CD4-positive, alpha-beta T cell (primary cell): ENCODE measurements at regions not wholly inside any gene's neighbourhood (a gene's known extent, or its start where the extent isn't known, plus 50 kb on each side); places are given as distances from the start of the nearest gene placed in this dataset.

Source experiments
- ATAC-seq: fragments of 200-7000 bp; cut with Tn5 transposase; one replicate; pipeline ENCODE4 v1.10.0; 2022; ENCODE audit warnings: mild to moderate bottlenecking; ENCODE audit not compliant: poor library complexity
- CTCF ChIA-PET: fragments of 350-600 bp; sonication (Branson Sonifier 250); formaldehyde crosslinking; loops from one replicate; lab custom pipeline; 2021; ENCODE audit warnings: antibody characterized with exemption, inconsistent platforms; lab: Charles Lee
- POLR2A ChIA-PET: fragments of 350-600 bp; sonication (Branson Sonifier 250); formaldehyde crosslinking; loops from one replicate; lab custom pipeline; 2021; ENCODE audit warnings: antibody characterized with exemption, inconsistent platforms; lab: Charles Lee
- DNase-seq, 14 experiments: peaks; one replicate each; pipeline ENCODE4 v3.0.0-alpha.2; 2013 to 2020; ENCODE audit warnings: mixed read lengths in 2 of 14
- H3K27ac ChIP-seq, 2 donors: one replicate each; pipeline versions ENCODE4 v1.5.1 to v1.7.0; 2013; ENCODE audit warnings: low read length in 2 of 2, low read depth in 1 of 2, mild to moderate bottlenecking in 1 of 2
- H3K27me3 ChIP-seq, 2 experiments: 1 replicate in 1 of 2; 2 replicates in 1 of 2; pipeline versions ENCODE4 v1.6.1 to v1.7.0; 2013; ENCODE audit warnings: low read length in 2 of 2, control low read depth in 1 of 2, mild to moderate bottlenecking in 1 of 2, moderate library complexity in 1 of 2; ENCODE audit not compliant: insufficient read depth in 2 of 2, control insufficient read depth in 1 of 2
- H3K36me3 ChIP-seq: one replicate; pipeline ENCODE4 v1.6.1; 2013; ENCODE audit warnings: low read length, control low read depth; ENCODE audit not compliant: insufficient read depth
- H3K4me1 ChIP-seq: one replicate; pipeline ENCODE4 v1.6.1; 2013; ENCODE audit warnings: low read length, control low read depth; ENCODE audit not compliant: insufficient read depth
- H3K4me3 ChIP-seq: one replicate; pipeline ENCODE4 v1.5.1; 2013; ENCODE audit warnings: mild to moderate bottlenecking, low read length, moderate library complexity
- H3K9me3 ChIP-seq, 2 experiments: 1 replicate in 1 of 2; 2 replicates in 1 of 2; pipeline versions ENCODE4 v1.6.1 to v1.7.0; 2013; ENCODE audit warnings: low read length in 2 of 2, mild to moderate bottlenecking in 2 of 2, control low read depth in 1 of 2, moderate library complexity in 1 of 2; ENCODE audit not compliant: control insufficient read depth in 1 of 2, insufficient read depth in 1 of 2
- H3K27ac Mint-ChIP-seq: one replicate; pipeline ENCODE4 v1.8.0; 2020; ENCODE audit warnings: mixed read lengths
- H3K27me3 Mint-ChIP-seq: one replicate; pipeline ENCODE4 v1.8.0; 2021; ENCODE audit warnings: mixed read lengths
- H3K36me3 Mint-ChIP-seq: one replicate; pipeline ENCODE4 v1.8.0; 2021; ENCODE audit warnings: low read depth, mixed read lengths
- H3K4me1 Mint-ChIP-seq: one replicate; pipeline ENCODE4 v1.8.0; 2021; ENCODE audit warnings: low read depth, mixed read lengths
- H3K4me3 Mint-ChIP-seq: one replicate; pipeline ENCODE4 v1.8.0; 2020; ENCODE audit warnings: mild to moderate bottlenecking, mixed read lengths
- H3K9me3 Mint-ChIP-seq: one replicate; pipeline ENCODE4 v1.8.0; 2020; ENCODE audit warnings: mixed read lengths
- CTCF ChIP-seq: fragments of 200-600 bp; IDR thresholded peaks from one replicate; pipeline ENCODE4 v1.8.0; 2022; ENCODE audit warnings: antibody characterized with exemption, mild to moderate bottlenecking
- intact Hi-C, 2 experiments: fragments of 100-400 bp; cut with DNase I in 1 of 2; cut with micrococcal nuclease in 1 of 2; formaldehyde crosslinking; loops; one replicate each; pipeline versions ENCODE4 v1.15.1 to v1.9.0; 2023 to 2025; cut with DNase I, micrococcal nuclease

- ATAC-seq = no peak
Measured at GRCh38 chr4:97270051-97270450, 873.2 kb downstream of the STPG2 start.

GRCh38 chr4:97279391-97279790 is 863.9 kb downstream of the STPG2 start:
- H3K4me1 Mint-ChIP-seq = no peaks in the 10 kb centered on the region
- Histone ChIP-seq H3K4me3 (no peak overlapping the region), H3K9me3 (no peaks in the 10 kb centered on the region), H3K36me3 (no peaks in the 10 kb centered on the region), H3K27me3 (no peaks in the 10 kb centered on the region), H3K4me1 (no peaks in the 10 kb centered on the region), H3K27ac (no peak overlapping the region)
- ChIA-PET POLR2A (no interaction called here), CTCF (no interaction called here)
- no peak for DNase-seq
- ATAC-seq = no peak
- TF ChIP-seq CTCF = no peak
- no peak overlapping the region for H3K4me3 Mint-ChIP-seq
- H3K36me3 Mint-ChIP-seq = no peaks in the 10 kb centered on the region
- intact Hi-C loops = no loop called here
- no peak overlapping the region for H3K27ac Mint-ChIP-seq
- H3K9me3 Mint-ChIP-seq = peaks cover 15% of the 10 kb centered on the region
- no peaks in the 10 kb centered on the region for H3K27me3 Mint-ChIP-seq

More at GRCh38 chr4:97270051-97270450, 873.2 kb downstream of the STPG2 start:
- POLR2A ChIA-PET = no interaction called here
- no peaks in the 10 kb centered on the region for H3K36me3 Mint-ChIP-seq
- H3K4me1 Mint-ChIP-seq = no peaks in the 10 kb centered on the region
- intact Hi-C loops = no loop called here
- TF ChIP-seq CTCF = no peak
- Histone ChIP-seq H3K4me1 (no peaks in the 10 kb centered on the region), H3K27me3 (no peaks in the 10 kb centered on the region), H3K9me3 (no peaks in the 10 kb centered on the region), H3K4me3 (no peak overlapping the region), H3K36me3 (no peaks in the 10 kb centered on the region), H3K27ac (no peak overlapping the region)
- H3K27ac Mint-ChIP-seq = no peak overlapping the region
- CTCF ChIA-PET = no interaction called here
- peaks cover 6% of the 10 kb centered on the region for H3K9me3 Mint-ChIP-seq
- H3K4me3 Mint-ChIP-seq = no peak overlapping the region
- no peaks in the 10 kb centered on the region for H3K27me3 Mint-ChIP-seq
- no peak for DNase-seq

GRCh38 chr4:97300561-97300960 is 842.7 kb downstream of the STPG2 start:
- H3K4me1 Mint-ChIP-seq = no peaks in the 10 kb centered on the region
- no peak overlapping the region for H3K4me3 Mint-ChIP-seq
- Histone ChIP-seq H3K27ac (no peak overlapping the region), H3K9me3 (peaks cover 0 to 15% of the 10 kb centered on the region in 2 experiments), H3K4me1 (no peaks in the 10 kb centered on the region), H3K36me3 (no peaks in the 10 kb centered on the region), H3K4me3 (no peak overlapping the region), H3K27me3 (no peaks in the 10 kb centered on the region)
- H3K36me3 Mint-ChIP-seq = no peaks in the 10 kb centered on the region
- no peaks in the 10 kb centered on the region for H3K27me3 Mint-ChIP-seq
- H3K9me3 Mint-ChIP-seq = peaks cover 15% of the 10 kb centered on the region
- ATAC-seq = no peak
- CTCF ChIA-PET = no interaction called here
- no peak for DNase-seq
- H3K27ac Mint-ChIP-seq = no peak overlapping the region
- intact Hi-C loops = no loop called here
- no peak for TF ChIP-seq CTCF
- POLR2A ChIA-PET = no interaction called here
